WI38 (cell line): ENCODE measurements at regions not wholly inside any gene's neighbourhood (a gene's known extent, or its start where the extent isn't known, plus 50 kb on each side); places are given as distances from the start of the nearest gene placed in this dataset.

Experiments used
- H3K4me3 ChIP-seq: 2 replicates; pipeline ENCODE4 v1.5.1; 2011; ENCODE audit warnings: low read depth, mild to moderate bottlenecking, control low read depth, low read length
- TF ChIP-seq, protein P1 (sequence below): IDR thresholded peaks from 2 replicates; pipeline ENCODE4 v1.5.1; 2012; ENCODE audit warnings: low read depth, mild to moderate bottlenecking, control low read depth, low read length

DNA sequence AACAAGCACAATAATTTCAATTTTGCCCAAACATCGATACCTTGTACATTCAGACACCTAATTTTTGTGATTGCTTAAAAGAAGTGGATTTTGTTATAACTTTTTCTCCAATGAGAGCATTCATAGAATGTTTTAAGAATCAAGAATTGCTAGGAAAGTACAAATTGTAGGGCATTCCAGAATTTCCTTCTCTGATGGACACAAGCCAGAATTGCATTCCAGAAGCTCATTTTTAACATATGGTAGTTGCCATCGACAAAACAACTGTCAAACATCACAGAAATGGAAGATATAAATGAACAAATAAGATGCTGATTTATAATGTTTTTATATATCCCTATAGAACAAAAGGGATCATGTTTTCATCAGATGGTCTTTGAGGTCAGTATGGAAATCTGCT lies 258.4 kb upstream of the NPVF start:
- TF ChIP-seq, protein P1, sequence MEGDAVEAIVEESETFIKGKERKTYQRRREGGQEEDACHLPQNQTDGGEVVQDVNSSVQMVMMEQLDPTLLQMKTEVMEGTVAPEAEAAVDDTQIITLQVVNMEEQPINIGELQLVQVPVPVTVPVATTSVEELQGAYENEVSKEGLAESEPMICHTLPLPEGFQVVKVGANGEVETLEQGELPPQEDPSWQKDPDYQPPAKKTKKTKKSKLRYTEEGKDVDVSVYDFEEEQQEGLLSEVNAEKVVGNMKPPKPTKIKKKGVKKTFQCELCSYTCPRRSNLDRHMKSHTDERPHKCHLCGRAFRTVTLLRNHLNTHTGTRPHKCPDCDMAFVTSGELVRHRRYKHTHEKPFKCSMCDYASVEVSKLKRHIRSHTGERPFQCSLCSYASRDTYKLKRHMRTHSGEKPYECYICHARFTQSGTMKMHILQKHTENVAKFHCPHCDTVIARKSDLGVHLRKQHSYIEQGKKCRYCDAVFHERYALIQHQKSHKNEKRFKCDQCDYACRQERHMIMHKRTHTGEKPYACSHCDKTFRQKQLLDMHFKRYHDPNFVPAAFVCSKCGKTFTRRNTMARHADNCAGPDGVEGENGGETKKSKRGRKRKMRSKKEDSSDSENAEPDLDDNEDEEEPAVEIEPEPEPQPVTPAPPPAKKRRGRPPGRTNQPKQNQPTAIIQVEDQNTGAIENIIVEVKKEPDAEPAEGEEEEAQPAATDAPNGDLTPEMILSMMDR: no peak

DNA sequence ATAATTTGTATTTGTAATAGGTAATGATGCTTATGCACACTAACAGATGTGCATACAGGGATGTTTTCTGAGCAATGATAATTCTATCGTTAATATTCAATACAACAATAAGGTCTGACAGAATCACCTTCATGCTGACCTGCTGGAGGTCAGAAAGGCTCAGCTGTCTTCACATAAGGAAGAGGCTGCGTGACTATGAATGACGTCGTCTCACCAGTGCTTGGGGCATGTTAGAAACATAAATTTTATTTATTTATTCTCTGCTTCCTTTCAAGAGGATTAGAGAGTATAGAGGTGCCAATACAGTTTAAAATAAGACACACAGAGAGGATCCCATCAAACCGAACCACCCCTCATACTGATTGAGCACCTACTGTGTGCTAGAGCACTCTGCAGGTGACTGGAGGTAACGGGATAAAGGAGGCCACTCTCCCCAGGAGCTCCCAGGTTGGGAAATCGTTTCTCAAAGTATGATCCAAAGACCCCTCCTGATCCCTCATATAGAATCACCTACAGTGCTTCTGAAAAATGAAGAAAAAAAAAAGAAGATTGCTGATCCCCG lies 265.6 kb upstream of the NPVF start:
- no peak overlapping the region for H3K4me3 ChIP-seq
- TF ChIP-seq, protein P1: no peak

More for the DNA sequence above, 258.4 kb upstream of the NPVF start:
- no peak overlapping the region for H3K4me3 ChIP-seq

DNA sequence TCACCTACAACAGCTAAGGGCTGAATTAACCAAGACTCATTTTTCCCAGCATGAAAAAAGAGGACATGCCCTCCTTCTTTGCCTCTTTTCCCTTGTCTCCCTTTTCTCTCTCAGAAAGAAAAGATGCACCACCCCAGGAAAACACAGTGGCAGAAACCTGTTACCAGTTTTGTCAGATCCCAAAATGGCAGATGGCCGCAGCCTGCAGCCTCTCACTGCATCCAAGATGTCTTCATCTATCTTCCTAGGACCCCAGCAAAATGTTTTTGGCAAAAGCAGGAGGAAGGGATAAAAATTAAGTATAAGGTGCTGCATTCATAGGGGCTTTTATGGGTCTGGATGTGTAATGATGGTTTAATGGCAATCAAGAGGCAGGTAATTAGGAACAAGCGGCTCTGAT lies 266.6 kb upstream of the NPVF start:
- no peak overlapping the region for H3K4me3 ChIP-seq
- TF ChIP-seq, protein P1: no peak

DNA sequence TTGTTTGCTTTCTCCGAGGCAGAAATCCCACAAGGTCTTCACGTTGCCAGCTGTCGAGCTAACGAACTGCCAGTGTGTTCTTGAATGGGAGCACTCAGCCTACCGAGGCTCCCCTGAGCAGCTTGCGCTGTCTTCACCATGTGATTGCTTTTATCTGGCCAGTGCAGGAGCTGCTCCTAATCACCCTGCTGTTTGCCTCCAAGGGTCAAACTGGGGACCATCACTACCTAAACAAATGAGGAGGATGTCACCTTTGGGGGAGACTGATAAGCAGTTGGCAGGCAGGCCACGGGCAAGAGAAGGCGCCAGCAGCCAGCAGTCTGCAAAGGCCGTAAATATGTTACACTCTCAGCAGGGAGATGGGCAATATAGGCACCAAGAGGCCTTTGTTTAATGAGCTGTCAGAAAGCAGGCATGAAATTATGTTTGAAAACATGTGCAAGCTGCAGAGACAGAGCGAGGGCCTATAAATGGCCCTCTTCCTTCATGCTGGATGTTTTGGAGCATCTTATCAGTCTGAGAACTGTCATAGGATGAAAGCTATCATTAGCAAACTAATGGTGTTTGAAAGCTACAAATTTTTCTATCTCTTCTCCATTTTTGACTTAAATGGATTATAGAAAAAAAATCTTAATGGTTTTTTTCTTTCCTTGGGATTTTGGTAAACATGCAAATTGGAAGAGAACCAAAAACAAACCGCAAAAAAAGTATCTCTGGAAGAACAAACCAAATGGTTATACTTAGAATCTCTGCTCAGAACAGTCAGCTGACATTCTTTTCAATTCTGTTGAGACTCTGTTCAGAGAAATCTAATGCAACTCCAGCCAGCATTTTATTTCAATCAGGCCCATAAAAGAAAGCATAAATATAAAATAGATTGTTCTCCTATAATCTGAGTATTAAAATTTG lies 267.3 kb upstream of the NPVF start:
- TF ChIP-seq, protein P1: no peak
- H3K4me3 ChIP-seq: no peak overlapping the region

DNA sequence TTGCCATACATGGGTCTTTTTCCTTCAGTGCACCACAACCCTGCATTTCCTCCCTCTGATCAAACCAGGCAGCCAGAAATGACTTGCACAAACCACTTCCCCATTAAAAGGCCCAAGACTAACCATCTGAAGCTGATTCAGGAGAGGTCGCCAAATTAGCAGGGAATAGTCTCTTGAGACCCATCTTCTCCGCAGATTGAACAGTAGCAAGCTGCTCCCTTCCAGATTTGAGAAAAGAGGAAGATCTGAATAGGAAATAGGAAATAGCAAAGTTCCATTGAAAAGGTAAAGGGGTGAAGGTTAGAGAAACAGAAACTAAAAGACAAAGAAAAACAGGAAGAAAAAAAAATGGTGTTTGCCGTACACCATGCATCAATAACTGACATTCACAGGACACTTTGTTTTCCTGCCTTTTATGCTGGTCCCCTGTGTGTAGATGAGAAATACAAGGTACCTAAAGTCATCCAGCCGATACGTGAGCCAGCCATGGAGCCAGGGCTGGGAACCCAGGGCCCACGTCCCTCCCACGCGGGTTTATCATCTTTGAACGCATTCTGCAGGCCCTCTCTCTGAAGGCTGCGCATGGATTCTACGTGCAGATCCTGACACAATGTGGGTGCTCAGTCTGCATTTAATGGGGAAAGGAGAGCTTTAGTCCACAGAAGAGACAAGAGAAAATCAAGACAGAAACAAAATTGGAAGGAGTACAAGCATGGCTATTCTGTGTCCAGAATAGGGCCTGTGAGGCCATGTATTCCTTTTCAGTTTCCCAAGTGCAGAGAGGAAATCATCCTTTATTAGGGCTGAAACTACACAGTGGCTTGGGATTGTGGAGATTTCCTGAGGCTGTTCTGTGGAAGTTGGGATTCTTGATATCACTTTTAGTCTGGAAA lies 268.4 kb upstream of the NPVF start:
- no peak overlapping the region for H3K4me3 ChIP-seq
- TF ChIP-seq, protein P1: no peak

DNA sequence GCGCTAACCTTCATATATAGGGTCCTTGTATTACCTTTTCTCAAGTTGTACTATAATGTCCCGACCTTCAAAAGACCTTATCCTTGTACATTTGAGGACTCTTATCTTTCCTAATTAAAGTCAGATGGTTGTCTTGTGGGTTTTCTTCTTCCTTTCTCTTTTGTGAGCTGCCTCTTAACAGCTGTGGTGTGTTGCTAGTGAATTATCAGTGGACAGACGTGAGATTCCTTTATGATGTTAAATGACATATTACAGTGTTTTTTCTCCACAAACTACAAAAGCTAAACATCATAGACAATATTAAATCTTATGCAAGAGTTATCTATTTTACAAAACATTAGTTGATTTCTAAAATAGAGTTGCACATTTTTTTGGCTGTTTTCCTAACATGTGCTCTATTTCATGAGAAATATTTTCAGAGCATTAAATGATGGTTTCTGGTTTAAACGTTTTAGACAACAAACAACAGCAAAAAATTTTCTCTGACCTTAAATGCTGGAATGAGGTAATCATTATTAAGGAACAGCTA lies 272.2 kb upstream of the NPVF start:
- TF ChIP-seq, protein P1: no peak
- H3K4me3 ChIP-seq: no peak overlapping the region
